Smooth muscle cell (in vitro differentiated cells): ENCODE measurements at regions not wholly inside any gene's neighbourhood (a gene's known extent, or its start where the extent isn't known, plus 50 kb on each side); places are given as distances from the start of the nearest gene placed in this dataset.
A peak's percentile ranks its signal among the peaks of the same experiment; 100 is the strongest.

ENCODE experiments used
- DNase-seq: peaks from one replicate; lab custom pipeline; 2025; ENCODE audit not compliant: unreplicated experiment; lab: John Stamatoyannopoulos, UW
- H2AFZ ChIP-seq: fragments of 200-600 bp; sonication (generic); 2 replicates; pipeline ENCODE4 v1.6.0; 2016; ENCODE audit warnings: antibody characterized with exemption, low read depth, mild to moderate bottlenecking
- H3F3A ChIP-seq: fragments of 200-600 bp; sonication (generic); 2 replicates; pipeline ENCODE4 v1.6.0; 2017; ENCODE audit warnings: antibody characterized with exemption, low read depth
- H3K27ac ChIP-seq: fragments of 200-600 bp; sonication (generic); 2 replicates; pipeline ENCODE4 v1.5.1; 2016; ENCODE audit warnings: low read depth, mild to moderate bottlenecking
- H3K27me3 ChIP-seq: fragments of 200-600 bp; sonication (generic); 2 replicates; pipeline ENCODE4 v1.6.1; 2016; ENCODE audit warnings: low read depth, mild to moderate bottlenecking
- H3K36me3 ChIP-seq: fragments of 200-600 bp; sonication (generic); 2 replicates; pipeline ENCODE4 v1.5.1; 2016; ENCODE audit warnings: low read depth
- H3K4me1 ChIP-seq: fragments of 200-600 bp; sonication (generic); 2 replicates; pipeline ENCODE4 v1.5.1; 2016; ENCODE audit warnings: low read depth
- H3K4me2 ChIP-seq: fragments of 200-600 bp; sonication (generic); 2 replicates; pipeline ENCODE4 v1.6.0; 2016; ENCODE audit warnings: mild to moderate bottlenecking
- H3K4me3 ChIP-seq: fragments of 200-600 bp; sonication (generic); 2 replicates; pipeline ENCODE4 v1.5.1; 2016; ENCODE audit warnings: mild to moderate bottlenecking
- H3K79me2 ChIP-seq: fragments of 200-600 bp; sonication (generic); 2 replicates; pipeline ENCODE4 v1.6.0; 2016; ENCODE audit warnings: low read depth, mild to moderate bottlenecking
- H3K9ac ChIP-seq: fragments of 200-600 bp; sonication (generic); 2 replicates; pipeline ENCODE4 v1.6.0; 2016; ENCODE audit warnings: low read depth
- H3K9me3 ChIP-seq: fragments of 200-600 bp; sonication (generic); replicated peaks from 2 replicates; pipeline ENCODE4 v1.5.1; 2016; ENCODE audit warnings: low read depth
- H4K20me1 ChIP-seq: fragments of 200-600 bp; sonication (generic); 2 replicates; pipeline ENCODE4 v1.6.0; 2016; ENCODE audit warnings: low read depth
- WGBS: methylation state at CpG from one replicate; pipeline ENCODE4 v1.1.7; 2016; ENCODE audit warnings: low lambda C conversion rate; 5-methylcytosine and 5-hydroxymethylcytosine counted together
- TF ChIP-seq, protein P1 (sequence below): fragments of 200-600 bp; sonication (generic); IDR thresholded peaks from 2 replicates; pipeline ENCODE4 v1.5.1; 2017; ENCODE audit warnings: borderline replicate concordance, mild to moderate bottlenecking, antibody characterized with exemption; ENCODE audit not compliant: insufficient read depth, poor library complexity, severe bottlenecking

DNA sequence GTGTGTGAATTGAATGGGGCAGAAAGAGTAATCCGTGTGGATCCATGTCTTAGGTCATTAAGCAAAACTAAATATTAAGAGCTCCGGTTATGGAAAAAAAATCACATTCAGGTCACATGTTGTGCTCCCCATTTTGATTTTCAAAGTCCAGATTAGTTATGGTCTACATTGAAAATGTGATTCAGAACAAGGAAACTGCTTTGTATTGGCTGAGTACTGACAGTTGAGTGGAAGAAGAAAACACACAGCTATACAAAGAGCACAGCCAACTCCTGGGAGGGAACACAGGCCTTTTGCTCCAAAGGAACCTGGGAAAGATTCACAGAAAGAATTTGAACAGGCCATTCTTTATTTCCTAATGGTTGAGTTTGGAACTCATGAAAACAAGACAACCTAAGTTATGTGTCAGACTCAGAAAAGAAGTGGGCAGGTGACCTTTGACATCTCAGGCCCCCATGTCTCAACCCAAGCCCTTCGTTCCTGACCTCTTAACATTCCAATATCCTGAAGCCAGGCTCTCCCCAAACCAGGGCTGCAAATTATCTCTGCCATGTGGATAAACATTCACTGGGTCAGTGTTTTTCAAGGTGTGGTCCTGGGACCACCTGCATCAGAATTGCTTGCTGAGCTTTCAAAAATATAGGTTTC lies 159.3 kb upstream of the LMO4 start:
- WGBS = 87% methylated on average over 3 of the region's 3 CpGs
- H3K79me2 ChIP-seq = no peaks in the 10 kb centered on the region
- H3K27me3 ChIP-seq = no peaks in the 10 kb centered on the region

DNA sequence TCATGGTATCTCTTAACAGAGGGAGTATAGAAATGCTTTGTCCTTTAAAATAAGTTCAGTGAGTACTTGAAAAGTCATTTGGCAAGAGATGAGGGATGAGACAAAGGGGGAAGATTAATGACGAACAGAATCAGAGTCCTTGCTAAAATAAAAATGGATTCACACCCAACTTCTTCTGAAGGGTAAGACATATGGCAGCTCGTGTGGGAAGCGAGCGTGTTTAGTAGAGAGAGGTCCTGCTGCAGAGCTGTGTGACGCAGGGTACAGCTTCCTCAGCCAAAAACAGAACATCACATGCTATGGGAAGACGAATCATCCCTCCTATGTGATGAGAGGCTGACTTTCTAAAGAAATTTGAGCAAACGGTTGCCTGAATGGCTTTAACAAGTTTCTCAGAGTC lies 158.5 kb upstream of the LMO4 start:
- no peaks in the 10 kb centered on the region for H3K9me3 ChIP-seq
- no peak overlapping the region for H2AFZ ChIP-seq
- H3K4me3 ChIP-seq = no peak overlapping the region
- H3K79me2 ChIP-seq = no peaks in the 10 kb centered on the region
- no peaks in the 10 kb centered on the region for H4K20me1 ChIP-seq
- H3K27ac ChIP-seq = no peak overlapping the region
- H3K9ac ChIP-seq = no peak overlapping the region
- no peak overlapping the region for H3K4me2 ChIP-seq
- 81% methylated on average over 7 of the region's 7 CpGs for WGBS
- DNase-seq = no peak
- H3K27me3 ChIP-seq = no peaks in the 10 kb centered on the region
- H3F3A ChIP-seq = no peaks in the 10 kb centered on the region
- peaks cover 12% of the 10 kb centered on the region for H3K4me1 ChIP-seq
- no peaks in the 10 kb centered on the region for H3K36me3 ChIP-seq
- TF ChIP-seq, protein P1, sequence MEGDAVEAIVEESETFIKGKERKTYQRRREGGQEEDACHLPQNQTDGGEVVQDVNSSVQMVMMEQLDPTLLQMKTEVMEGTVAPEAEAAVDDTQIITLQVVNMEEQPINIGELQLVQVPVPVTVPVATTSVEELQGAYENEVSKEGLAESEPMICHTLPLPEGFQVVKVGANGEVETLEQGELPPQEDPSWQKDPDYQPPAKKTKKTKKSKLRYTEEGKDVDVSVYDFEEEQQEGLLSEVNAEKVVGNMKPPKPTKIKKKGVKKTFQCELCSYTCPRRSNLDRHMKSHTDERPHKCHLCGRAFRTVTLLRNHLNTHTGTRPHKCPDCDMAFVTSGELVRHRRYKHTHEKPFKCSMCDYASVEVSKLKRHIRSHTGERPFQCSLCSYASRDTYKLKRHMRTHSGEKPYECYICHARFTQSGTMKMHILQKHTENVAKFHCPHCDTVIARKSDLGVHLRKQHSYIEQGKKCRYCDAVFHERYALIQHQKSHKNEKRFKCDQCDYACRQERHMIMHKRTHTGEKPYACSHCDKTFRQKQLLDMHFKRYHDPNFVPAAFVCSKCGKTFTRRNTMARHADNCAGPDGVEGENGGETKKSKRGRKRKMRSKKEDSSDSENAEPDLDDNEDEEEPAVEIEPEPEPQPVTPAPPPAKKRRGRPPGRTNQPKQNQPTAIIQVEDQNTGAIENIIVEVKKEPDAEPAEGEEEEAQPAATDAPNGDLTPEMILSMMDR = no peak

More for the DNA sequence above, 159.3 kb upstream of the LMO4 start:
- Histone ChIP-seq H3K27ac (no peak overlapping the region), H3K36me3 (no peaks in the 10 kb centered on the region), H3K4me1 (peaks cover 12% of the 10 kb centered on the region), H3F3A (no peaks in the 10 kb centered on the region), H3K9me3 (no peaks in the 10 kb centered on the region), H2AFZ (no peak overlapping the region), H3K9ac (no peak overlapping the region), H3K4me2 (no peak overlapping the region), H4K20me1 (no peaks in the 10 kb centered on the region), H3K4me3 (no peak overlapping the region)
- no peak for DNase-seq
- TF ChIP-seq, protein P1 = no peak

DNA sequence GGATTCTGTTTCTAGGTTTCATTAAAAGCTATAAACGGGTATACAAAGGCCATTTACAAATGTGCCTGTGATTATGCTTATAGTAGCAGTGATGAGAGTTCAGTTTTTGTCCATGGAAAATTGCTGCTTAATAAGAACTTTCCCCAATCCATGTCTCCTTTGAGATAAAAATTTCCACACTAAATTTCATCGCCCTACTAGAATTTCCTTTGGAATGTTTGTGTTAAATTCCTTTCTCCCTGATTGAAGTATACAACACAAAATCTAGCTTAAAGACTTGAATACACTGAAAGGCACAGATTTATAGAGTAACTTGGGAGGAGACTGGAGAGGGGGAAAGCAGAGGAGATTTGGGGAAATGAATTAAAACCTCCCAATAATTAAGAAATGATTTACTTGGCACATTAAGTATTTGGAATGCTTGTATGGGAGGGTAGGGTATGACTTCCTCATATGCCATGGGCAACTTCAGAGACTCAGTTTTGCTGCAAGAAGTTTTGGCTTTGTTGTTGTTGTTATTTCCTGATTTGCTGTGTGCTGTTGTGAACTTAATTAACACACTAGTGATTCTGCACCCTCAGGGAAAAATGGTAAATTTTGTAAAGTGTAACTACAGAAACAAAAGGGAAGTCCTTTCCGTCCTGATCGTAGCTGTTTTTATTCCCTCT lies 157.6 kb upstream of the LMO4 start:
- 77% methylated on average over 4 of the region's 4 CpGs for WGBS
- peak overlapping the region; percentile 27 for H2AFZ ChIP-seq
- H3K9ac ChIP-seq = no peak overlapping the region

More for the DNA sequence above, 157.6 kb upstream of the LMO4 start:
- no peaks in the 10 kb centered on the region for H3K9me3 ChIP-seq
- no peaks in the 10 kb centered on the region for H3F3A ChIP-seq
- DNase-seq = no peak
- no peaks in the 10 kb centered on the region for H3K27me3 ChIP-seq
- no peaks in the 10 kb centered on the region for H3K79me2 ChIP-seq
- H4K20me1 ChIP-seq = no peaks in the 10 kb centered on the region
- H3K36me3 ChIP-seq = no peaks in the 10 kb centered on the region
- no peak overlapping the region for H3K4me2 ChIP-seq
- no peak overlapping the region for H3K4me3 ChIP-seq
- no peak overlapping the region for H3K27ac ChIP-seq
- TF ChIP-seq, protein P1 = no peak
- peaks cover 12% of the 10 kb centered on the region for H3K4me1 ChIP-seq
